Activated T-cell treated with anti-CD3 and anti-CD28 coated beads for 48 hours (primary cell): ENCODE measurements at regions not wholly inside any gene's neighbourhood (a gene's known extent, or its start where the extent isn't known, plus 50 kb on each side); places are given as distances from the start of the nearest gene placed in this dataset.

ENCODE experiments used
- DNase-seq: peaks from one replicate; pipeline ENCODE4 v3.0.0-alpha.2; 2020; ENCODE audit warnings: low read depth

DNA sequence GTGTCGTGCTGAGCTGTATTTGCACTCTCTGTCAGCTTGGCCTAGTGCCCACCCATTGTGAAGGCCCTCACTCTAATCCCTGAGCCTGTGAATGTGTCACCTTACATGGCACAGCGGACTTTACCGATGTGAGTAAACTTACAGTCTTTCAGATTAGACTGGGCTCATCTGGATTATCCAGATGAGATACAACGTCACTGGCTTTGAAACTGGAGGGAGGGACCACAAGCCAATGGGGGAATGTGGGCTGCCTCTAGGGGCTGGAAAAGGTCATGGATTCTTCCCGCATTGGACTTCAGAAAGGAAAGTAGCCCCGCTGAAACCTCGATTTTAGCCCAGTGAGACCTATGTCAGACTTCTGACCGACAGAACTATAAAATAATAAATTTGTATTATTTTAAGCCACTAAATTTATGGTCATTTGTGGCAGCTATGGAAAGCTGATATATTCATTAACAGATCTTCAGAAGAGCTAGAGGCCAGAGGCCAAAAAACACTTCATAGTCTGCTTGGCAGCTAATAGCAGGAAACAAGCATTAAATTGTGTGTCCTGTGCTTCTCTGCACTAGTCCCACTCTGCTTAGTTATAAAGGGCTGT is 139.0 kb upstream of the GAS1 start:
- DNase-seq = no peak

DNA sequence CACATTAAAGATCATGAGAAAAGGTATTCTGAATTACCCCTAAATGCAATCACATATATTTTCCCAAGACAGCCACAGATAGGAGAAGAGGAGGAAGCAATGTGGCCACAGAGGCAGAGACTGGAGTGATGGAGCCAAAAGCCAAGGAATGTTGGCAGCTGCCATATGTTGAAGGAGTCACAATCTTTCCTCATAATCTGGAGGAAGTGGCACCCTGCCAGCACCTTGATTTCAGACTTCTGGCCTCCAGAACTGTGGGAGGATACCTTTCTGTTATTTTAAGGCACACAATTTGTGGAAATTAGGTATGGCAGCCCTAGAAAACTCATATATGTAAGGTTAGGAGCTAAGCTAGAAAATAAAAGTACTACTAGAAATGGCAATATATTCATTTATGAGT is 139.9 kb upstream of the GAS1 start:
- no peak for DNase-seq

DNA sequence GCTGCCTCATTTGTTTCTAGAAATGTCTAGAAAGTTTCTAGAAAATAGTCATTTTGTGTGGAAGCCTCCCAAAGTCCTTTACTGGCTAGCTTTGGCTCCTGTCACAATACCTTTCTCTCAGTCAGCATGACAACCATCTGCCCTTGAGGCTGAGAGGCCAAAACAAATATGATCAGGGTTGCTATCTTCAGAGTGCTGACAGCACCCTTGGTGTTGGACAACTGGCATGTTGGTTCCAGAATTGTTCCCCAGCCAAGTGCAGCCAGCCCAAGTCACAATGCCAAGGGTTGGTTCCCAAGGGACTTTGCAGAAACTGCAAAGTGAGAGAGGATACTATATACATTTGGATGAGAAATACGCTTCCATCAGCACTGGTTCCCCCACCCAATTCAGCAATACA is 140.9 kb upstream of the GAS1 start:
- DNase-seq = no peak

DNA sequence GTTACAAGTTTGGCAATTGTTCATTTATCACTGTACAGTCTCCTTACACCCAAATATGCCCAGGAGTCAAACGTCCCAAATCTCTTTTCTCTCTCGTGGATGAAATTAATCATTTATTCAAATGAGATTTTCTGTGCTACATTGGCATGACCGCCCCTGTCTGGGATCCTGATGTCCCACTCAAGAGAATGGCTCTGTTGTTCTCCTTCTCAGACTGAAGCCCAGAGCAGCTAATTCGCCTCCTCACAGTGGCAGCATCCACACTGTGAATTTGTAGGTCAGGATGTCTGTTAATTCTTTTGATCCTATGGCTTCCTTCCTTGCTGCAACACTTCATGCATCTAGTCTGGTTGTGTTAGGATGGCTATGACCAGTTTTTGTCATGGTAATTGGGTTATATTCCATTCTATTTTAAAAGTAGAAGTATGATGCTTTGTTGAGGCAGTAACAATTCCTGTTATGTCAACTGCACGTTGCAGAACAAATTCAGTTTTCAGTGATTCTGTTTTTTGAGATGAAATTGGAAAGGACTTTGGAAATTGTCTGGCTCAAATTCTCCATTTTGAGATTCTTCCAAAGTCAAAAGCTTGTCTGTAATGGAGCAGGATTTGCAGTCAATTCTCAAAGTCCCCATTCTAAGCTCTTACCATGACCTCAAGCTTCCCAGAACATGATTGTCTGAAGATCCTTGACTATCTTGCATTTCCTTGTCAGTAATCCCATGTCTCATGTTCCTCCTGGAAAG is 141.5 kb upstream of the GAS1 start:
- DNase-seq = no peak

DNA sequence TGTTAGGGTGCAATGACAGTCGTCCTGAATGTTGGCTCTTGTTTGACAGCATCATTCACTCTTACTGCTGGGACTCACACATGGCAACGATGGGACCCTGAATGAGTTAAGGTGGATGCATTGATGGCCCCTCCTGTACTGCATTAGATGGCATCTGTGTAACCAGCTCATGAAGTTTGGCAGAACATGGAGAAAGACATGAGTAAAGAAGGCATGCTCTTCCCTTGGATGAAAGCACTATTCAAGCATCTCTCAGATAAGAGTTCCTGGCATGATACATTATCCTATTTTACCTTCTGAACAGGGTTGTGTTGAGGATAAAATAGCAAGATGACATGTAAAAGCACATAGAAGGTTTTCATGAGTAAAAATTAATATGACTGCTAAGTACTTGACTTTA is 142.2 kb upstream of the GAS1 start:
- DNase-seq = no peak

DNA sequence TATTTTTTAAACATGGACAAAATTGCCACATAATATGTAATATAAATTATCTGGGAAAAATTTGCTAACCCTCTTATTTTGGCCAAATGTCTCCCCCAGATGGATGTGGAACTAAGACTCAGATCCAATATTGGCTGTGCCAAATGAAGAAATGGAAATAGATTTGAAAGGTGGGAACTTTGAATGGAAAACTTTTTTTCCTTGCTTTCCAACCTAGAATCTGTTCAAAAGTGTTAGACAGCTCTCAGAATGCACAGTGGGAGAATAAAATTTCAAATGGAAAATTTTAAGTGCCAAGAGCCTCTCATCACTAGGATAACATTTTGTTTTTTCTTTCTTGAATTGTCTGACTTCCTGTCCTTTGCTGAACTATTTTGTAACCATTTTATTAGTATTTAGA is 142.6 kb upstream of the GAS1 start:
- DNase-seq = no peak

DNA sequence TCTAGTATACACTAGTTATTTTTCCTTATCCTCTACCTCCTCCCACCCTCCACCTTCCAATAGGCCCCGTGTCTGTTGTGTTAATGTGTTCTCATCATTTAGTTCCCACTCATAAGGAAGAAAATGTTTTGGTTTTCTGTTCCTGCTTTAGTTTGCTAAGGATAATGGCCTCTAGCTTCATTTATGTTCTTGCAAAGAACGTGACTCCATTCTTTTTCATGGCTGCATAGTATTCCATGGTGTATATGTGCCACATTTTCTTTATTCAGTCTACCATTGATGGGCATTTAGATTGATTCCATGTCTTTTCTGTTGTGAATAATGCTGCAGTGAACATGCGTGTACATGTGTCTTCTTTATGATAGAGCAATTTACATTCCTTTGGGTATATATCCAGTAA is 146.5 kb upstream of the GAS1 start:
- DNase-seq = no peak

DNA sequence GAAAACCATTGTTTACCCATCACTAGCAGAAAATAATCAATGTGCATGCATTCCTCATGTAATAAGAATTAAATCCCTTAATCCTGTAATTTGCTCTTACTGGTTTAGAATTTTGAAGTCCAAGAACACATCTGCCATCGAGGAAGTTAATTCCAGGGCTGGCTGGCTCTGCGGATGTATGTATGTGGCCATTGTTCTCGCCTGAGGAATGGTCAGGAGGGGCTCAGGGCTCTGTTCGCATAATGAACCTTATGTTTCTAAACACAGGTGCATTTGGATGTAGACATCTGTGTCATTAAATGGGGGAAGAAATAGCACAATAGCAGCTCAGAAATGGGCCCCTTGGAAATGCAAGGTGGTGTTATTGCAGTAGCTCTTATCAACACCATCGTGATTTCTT is 148.6 kb upstream of the GAS1 start:
- no peak for DNase-seq

DNA sequence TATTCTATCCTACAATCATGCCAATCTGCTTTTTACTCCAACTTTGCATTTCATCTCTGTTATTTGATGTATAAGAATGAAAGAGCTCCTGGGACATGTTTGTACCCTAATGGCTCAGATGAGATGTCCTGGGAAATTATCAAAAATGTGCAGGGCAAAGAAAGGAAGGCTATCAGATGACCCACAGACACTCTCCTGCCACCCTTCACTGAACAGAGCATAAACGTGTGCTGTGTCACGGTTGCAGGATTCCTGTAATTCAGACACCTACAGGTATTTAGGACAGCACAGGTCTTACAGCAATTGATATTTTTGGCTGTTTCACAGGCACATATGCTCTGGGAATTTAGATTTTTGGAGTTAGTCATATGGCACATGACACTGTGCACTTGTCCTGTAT is 149.2 kb upstream of the GAS1 start:
- DNase-seq = no peak

DNA sequence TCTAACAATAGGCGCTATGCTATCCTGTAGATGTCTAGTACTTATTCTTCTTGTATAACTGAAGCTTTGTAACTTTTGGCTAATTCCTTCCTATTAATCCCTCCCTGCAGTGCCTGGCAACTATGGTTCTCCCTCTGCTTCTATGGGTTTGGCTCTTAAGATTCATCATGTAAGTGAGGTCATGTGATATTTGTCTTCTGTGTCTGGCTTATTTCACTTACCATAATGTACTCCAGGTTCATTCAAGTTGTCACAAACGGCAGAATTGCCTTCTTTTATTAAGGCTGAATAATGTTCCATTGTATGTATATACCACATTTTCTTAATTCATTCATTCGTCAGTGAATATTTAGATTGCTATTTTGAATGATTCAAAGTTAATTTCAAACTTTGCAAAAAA is 149.9 kb upstream of the GAS1 start:
- no peak for DNase-seq

DNA sequence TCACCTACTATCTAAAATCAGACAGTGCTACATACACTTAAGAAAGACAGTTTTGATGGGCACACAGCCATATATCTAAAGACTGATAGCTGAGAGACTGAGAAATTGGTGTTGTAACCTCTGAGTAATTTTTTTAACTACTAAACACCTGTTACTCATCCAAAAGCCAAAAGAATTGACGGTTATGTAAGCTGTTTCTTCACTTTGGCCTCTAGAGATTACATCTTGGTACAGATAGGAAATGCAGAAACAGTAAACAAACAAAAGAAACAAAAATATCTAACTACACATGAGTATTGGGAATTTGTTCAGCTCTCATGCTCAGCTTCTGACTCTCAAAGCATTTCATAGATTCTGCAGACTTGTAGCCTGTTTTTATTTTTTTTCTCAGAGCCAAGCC is 152.1 kb upstream of the GAS1 start:
- no peak for DNase-seq

DNA sequence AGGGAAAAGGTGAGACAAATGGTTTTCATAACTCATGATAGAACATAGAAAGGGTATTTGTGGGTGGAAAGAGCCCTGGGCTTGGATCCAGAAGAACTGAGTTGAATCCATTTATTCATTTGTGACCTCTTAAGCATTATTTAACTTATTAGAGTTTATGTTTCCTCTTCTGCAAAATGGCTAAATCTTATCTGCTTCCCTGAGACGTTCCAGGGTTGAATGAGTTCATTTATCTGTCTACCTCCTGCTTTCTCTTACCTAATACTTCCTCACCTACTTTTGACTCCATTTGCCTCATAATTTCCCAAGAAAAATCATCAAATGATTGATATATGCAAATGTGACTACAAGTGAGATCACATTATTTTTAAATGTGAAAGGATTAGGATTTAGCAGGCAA is 152.7 kb upstream of the GAS1 start:
- DNase-seq = no peak

DNA sequence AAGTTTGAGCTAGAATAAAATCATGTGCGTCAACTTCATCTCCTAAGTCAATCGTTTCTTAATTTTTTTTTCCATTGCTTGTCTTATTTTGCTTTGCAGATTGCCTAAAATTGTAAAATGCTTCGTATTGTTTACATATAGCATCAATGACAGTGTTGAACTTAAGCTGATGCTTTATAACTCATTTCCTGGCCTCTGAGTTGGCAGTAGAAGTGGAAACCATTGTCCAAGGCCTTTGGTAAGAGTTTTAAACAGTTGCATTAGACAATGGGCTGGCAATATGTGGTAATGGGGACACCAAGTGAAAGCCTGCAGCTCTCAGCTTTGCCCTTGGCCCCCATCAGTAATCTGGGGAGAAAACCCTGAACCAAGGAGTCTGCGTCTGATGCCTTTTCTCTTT is 154.8 kb upstream of the GAS1 start:
- DNase-seq = no peak

DNA sequence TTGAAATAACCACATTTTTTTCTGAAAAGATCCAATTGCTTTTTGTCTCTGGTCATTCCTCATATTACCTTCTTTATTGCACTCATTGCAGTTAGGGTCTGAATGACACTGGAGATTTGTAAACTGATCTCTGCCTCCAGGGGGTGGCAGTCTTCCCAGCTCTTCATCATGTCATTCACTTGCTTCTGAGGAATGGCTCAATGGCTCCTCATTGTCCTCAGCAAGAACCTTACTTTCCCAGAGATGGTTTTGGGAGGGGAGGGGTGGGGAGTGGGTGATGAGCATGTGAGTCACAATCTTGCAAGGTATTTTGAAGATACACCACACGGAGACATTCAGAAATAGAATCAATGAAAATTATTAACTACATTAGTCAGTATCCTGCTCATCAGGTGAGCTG is 159.8 kb upstream of the GAS1 start:
- no peak for DNase-seq

DNA sequence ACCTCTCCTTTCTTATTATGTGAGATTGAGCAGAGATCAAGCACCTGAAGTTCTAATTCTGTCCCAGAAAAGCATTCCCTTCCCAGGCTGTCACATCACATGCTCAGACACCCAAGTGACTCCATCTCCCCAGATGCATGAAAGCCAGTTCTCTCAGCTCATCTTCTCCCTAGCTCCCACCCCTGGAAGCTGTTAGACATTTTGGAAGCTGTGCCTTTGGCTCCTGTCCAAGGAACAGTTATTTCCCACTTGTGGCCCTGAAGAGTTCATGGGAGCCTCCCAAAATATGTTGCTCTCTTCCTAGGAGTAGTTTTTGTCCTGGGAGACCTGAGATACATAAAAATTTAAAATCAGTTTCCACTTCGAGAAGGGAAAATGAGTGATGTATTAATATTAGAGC is 161.4 kb upstream of the GAS1 start:
- DNase-seq = no peak

DNA sequence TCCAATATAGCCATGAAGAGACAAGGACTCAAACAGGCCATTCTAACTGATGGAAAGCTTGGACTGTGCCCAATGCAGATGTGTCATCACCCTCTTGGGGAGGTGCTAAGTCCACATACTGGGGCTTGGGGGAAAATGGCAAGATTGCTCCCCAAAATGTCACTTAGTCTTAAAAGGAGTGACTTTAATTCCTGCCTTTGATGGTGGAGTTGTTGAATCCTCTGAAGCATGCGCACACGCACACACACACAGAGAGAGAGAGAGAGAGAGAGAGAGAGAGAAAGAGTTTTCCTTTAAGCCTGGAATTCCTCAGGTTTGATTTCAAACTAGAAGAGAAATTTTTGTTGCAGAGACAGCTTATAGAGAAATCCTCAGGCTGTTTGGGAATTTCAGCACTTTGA is 161.9 kb upstream of the GAS1 start:
- DNase-seq = no peak

DNA sequence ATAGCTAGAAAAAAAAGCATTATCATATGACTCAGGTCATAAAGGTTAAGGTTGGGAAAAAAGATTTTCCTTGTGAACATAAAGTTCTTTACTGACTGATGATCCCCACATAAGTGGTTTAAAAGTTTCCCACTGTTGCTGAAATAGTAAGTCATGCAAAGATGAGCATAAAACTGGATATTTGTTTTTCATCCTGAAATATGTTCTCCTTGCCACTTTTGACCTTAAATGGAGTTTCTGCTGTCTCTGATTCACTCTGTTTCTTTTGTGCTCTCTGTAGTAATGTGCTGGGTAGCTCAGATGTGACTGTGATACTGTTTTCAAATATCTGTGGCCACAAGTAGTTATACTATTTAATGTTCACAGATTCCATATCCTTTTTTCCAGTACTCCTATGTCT is 162.5 kb upstream of the GAS1 start:
- no peak for DNase-seq

DNA sequence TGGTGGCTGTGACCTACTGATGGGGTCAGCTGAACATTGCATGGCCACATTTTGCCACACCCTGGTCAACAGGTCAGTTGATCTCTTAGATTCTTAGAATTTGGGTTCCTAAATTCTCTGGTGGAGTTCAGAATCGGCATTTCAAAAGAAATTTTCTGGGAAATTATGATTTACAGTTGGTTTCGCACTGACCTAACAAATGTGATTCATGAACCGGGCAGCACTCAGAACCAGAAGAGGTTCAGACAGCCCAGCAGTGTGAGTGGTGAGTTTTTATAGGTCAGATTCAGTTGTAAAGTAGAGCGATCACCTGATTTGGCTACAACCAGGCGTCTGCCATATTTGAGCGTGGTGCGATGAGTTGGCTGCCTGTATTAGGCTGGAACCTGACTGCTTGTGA is 163.7 kb upstream of the GAS1 start:
- no peak for DNase-seq

DNA sequence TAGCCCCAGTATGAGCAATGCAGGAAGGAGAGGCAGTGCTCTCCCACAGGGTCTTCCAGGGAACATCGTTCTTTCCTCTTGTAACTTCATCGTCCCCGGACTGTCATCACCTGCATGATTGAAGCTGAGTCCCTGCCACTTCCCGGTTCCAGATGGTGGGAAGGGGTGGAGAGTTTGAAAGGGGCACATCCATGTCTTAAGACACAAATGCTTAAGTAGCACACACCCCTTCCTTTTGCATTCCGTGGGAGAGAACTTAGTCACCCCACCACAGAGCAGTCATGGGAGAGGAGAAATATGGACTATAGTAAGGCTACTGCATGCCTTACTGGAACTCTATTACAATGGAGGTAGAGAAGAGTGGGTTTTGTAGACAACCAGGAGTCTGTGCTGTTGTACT is 165.3 kb upstream of the GAS1 start:
- DNase-seq = no peak

DNA sequence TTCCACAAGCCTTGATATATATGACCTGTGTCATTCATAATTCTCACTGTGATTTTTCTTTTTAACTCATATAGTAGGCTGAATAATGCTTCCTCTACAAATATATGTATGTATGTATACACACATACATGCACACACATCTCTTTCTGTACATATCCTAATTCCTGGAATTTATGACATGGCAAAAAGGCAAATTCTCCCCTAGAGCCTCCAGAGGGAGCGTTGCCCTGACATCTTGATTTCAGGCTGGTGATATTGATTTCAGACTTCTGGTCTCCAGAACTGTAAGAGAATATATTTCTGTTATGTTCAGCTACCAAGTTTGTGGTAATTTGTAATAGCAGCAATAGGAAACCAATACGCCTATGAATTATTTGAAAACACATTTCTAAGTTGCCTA is 166.6 kb upstream of the GAS1 start:
- no peak for DNase-seq

DNA sequence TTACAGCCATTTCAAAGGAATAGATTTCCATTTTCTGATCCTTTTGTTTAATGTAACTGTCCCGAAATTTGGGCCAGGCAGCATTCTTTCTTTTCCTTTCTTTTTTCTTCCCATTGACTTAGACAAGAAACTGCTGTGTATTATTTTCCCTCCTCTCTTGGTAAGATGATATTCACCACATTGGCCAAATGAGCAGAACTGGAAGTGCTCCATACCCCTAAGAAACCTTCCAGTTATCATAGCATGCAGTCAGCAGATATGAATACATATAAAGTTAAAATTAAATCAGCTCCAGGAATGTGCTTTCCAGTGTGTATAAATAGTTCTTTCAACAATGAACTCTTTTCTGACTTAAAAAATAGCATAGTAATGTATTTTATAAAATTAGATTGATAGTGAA is 168.5 kb upstream of the GAS1 start:
- no peak for DNase-seq

DNA sequence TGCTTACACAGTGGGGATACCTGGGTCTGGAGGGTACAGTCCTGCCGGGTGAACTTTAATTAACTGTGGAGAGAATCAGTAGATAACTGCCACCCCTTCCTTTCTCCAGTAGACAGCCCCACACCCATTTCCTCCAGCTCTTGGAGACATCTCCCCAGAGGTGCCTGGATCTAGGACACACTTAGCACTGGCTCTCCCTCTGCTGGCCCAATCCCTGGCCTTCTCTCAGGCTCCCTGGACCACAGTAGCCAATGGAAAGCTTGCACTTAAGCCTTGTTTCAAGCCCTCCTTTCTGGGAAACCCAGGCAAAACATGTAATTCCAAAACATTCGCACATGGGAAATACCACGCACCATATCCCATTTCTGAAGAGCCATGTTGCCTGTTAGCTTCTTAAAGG is 169.2 kb upstream of the GAS1 start:
- no peak for DNase-seq

DNA sequence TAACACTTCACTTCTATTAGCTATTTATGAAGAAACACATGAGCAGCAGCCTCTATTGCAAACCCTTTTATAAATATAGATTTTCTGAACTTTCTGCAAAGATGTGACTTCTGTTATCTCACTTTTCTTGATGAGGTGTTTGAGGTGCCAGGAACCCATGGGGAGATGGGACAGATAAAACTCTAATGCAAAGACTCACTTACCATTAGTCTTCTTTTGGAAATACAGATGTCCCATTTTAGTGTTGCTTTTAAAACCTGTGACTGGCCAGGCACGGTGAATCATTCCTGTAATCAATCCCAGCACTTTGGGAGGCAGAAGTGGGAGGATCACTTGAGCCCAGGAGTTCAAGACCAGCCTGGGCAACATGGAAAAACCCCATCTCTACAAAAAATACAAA is 171.3 kb upstream of the GAS1 start:
- DNase-seq = no peak

DNA sequence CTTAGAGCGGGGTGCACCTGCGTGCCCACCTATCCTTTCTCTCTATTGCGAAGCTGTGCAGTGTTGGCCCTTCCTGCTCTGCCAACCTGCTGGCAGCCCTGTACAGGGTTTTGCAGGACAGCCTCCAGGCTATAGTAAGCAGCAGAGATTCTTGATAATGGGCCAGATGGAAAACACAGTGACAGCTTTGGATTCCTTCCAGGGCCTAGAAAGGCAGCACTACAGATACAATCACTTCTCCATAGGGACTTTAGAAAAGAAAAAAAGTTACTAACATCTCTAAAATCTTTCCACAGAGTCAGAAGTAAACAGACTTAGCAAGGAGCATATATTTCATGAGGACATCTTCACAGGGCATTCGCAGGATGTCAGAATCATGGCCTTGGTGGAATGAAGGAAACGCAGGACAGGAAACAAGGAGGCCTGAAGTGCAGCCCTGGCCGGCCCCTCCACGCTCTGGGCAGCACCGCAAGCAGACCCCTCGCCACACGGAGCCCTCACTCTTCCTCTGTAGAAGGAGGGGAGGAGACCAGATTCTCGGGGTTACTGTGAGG is 172.1 kb upstream of the GAS1 start:
- DNase-seq = no peak
